ENCODE measurements at regions not wholly inside any gene's neighbourhood (a gene's known extent, or its start where the extent isn't known, plus 50 kb on each side); places are given as distances from the start of the nearest gene placed in this dataset.

- Histone ChIP-seq H3K4me3 (ENCODE audit: low read length) (no peak overlapping the region), H3K36me3 (ENCODE audit: insufficient read depth, low read length) (no peaks in the 10 kb centered on the region), H3K9me3 (ENCODE audit: insufficient read depth, low read depth, low read length) (no peaks in the 10 kb centered on the region), H3K27ac (ENCODE audit: low read depth, low read length) (no peak overlapping the region), H3K9ac (ENCODE audit: low read depth, low read length) (no peak overlapping the region), H3K4me1 (ENCODE audit: insufficient read depth, low read length) (0 out of 2 replicates have a peak, but pooled peaks cover 5% of the 10 kb centered on the region), H3K27me3 (ENCODE audit: insufficient read depth, low read length) (no peaks in the 10 kb centered on the region)
Observed at GRCh38 chr2:118718921-118719320, 128.5 kb downstream of the EN1 start.

- no peak overlapping the region for H3K27ac ChIP-seq (ENCODE audit: low read depth, low read length)
- H3K9me3 ChIP-seq (ENCODE audit: insufficient read depth, low read depth, low read length) = no peaks in the 10 kb centered on the region
- 0 out of 2 replicates have a peak, but pooled peaks cover 5% of the 10 kb centered on the region for H3K4me1 ChIP-seq (ENCODE audit: insufficient read depth, low read length)
- no peak overlapping the region for H3K9ac ChIP-seq (ENCODE audit: low read depth, low read length)
- WGBS = 82% methylated on average over 6 of the region's 6 CpGs
- H3K27me3 ChIP-seq (ENCODE audit: insufficient read depth, low read length) = no peaks in the 10 kb centered on the region
- no peaks in the 10 kb centered on the region for H3K36me3 ChIP-seq (ENCODE audit: insufficient read depth, low read length)
- no peak overlapping the region for H3K4me3 ChIP-seq (ENCODE audit: low read length)
Observed at GRCh38 chr2:118716102-118716501, 131.3 kb downstream of the EN1 start.

- H3K36me3 ChIP-seq (ENCODE audit: insufficient read depth, low read length) = no peaks in the 10 kb centered on the region
- H3K9ac ChIP-seq (ENCODE audit: low read depth, low read length) = no peak overlapping the region
- H3K9me3 ChIP-seq (ENCODE audit: insufficient read depth, low read depth, low read length) = no peaks in the 10 kb centered on the region
- H3K27ac ChIP-seq (ENCODE audit: low read depth, low read length) = no peak overlapping the region
- 100% methylated on average over 3 of the region's 6 CpGs for WGBS
- H3K4me1 ChIP-seq (ENCODE audit: insufficient read depth, low read length) = 0 out of 2 replicates have a peak, but pooled peaks cover 5% of the 10 kb centered on the region
- H3K27me3 ChIP-seq (ENCODE audit: insufficient read depth, low read length) = no peaks in the 10 kb centered on the region
- no peak overlapping the region for H3K4me3 ChIP-seq (ENCODE audit: low read length)
Observed at GRCh38 chr2:118714118-118714517, 133.3 kb downstream of the EN1 start.

- no peak overlapping the region for H3K9ac ChIP-seq (ENCODE audit: low read depth, low read length)
- WGBS = 95% methylated on average over 4 of the region's 5 CpGs
- no peak overlapping the region for H3K4me3 ChIP-seq (ENCODE audit: low read length)
Observed at GRCh38 chr2:118711603-118712002, 135.8 kb downstream of the EN1 start.

GRCh38 chr2:118710481-118710880, 137.0 kb downstream of the EN1 start:
- Histone ChIP-seq H3K27me3 (ENCODE audit: insufficient read depth, low read length) (no peaks in the 10 kb centered on the region), H3K27ac (ENCODE audit: low read depth, low read length) (no peak overlapping the region), H3K4me3 (ENCODE audit: low read length) (no peak overlapping the region), H3K4me1 (ENCODE audit: insufficient read depth, low read length) (no peaks in the 10 kb centered on the region), H3K9me3 (ENCODE audit: insufficient read depth, low read depth, low read length) (no peaks in the 10 kb centered on the region), H3K9ac (ENCODE audit: low read depth, low read length) (no peak overlapping the region), H3K36me3 (ENCODE audit: insufficient read depth, low read length) (no peaks in the 10 kb centered on the region)
- WGBS = 73% methylated on average over 2 of the region's 2 CpGs

More at GRCh38 chr2:118711603-118712002, 135.8 kb downstream of the EN1 start:
- no peak overlapping the region for H3K27ac ChIP-seq (ENCODE audit: low read depth, low read length)
- no peaks in the 10 kb centered on the region for H3K27me3 ChIP-seq (ENCODE audit: insufficient read depth, low read length)
- H3K4me1 ChIP-seq (ENCODE audit: insufficient read depth, low read length) = no peaks in the 10 kb centered on the region
- H3K36me3 ChIP-seq (ENCODE audit: insufficient read depth, low read length) = no peaks in the 10 kb centered on the region
- no peaks in the 10 kb centered on the region for H3K9me3 ChIP-seq (ENCODE audit: insufficient read depth, low read depth, low read length)

DNA sequence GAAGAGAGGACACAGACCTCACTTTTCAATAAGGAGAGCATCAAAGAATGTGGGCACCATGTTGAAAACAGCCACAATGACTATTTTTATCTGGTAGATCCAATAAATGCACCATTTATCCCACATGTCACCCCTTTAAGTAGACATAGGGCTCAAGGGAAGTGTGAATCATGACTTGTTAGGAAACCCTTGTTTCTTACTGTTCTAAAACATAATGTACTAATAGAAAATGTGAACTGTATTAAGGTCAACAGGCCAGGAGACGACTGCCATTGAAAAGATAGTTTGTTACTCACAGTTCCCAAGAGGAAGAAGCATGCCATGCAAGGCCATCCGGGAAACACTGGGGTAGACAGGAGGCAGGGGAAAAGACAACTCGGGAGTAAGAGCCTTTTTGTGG, 137.7 kb downstream of the EN1 start:
- H3K36me3 ChIP-seq (ENCODE audit: insufficient read depth, low read length) = no peaks in the 10 kb centered on the region
- 85% methylated on average over 3 of the region's 3 CpGs for WGBS

GRCh38 chr2:118706844-118707243, 140.6 kb downstream of the EN1 start:
- Histone ChIP-seq H3K9ac (ENCODE audit: low read depth, low read length) (no peak overlapping the region), H3K9me3 (ENCODE audit: insufficient read depth, low read depth, low read length) (no peaks in the 10 kb centered on the region), H3K27me3 (ENCODE audit: insufficient read depth, low read length) (no peaks in the 10 kb centered on the region)

More for the DNA sequence above, 137.7 kb downstream of the EN1 start:
- H3K4me3 ChIP-seq (ENCODE audit: low read length) = no peak overlapping the region
- H3K9me3 ChIP-seq (ENCODE audit: insufficient read depth, low read depth, low read length) = no peaks in the 10 kb centered on the region
- H3K27ac ChIP-seq (ENCODE audit: low read depth, low read length) = no peak overlapping the region
- H3K9ac ChIP-seq (ENCODE audit: low read depth, low read length) = no peak overlapping the region
- H3K4me1 ChIP-seq (ENCODE audit: insufficient read depth, low read length) = no peaks in the 10 kb centered on the region
- H3K27me3 ChIP-seq (ENCODE audit: insufficient read depth, low read length) = no peaks in the 10 kb centered on the region

GRCh38 chr2:118706371-118706770, 141.1 kb downstream of the EN1 start:
- Histone ChIP-seq H3K27me3 (ENCODE audit: insufficient read depth, low read length) (no peaks in the 10 kb centered on the region), H3K27ac (ENCODE audit: low read depth, low read length) (no peak overlapping the region), H3K4me3 (ENCODE audit: low read length) (no peak overlapping the region), H3K9ac (ENCODE audit: low read depth, low read length) (no peak overlapping the region), H3K9me3 (ENCODE audit: insufficient read depth, low read depth, low read length) (no peaks in the 10 kb centered on the region), H3K36me3 (ENCODE audit: insufficient read depth, low read length) (no peaks in the 10 kb centered on the region), H3K4me1 (ENCODE audit: insufficient read depth, low read length) (no peaks in the 10 kb centered on the region)
- 67% methylated on average over 4 of the region's 4 CpGs for WGBS

More at GRCh38 chr2:118706844-118707243, 140.6 kb downstream of the EN1 start:
- 91% methylated on average over 1 of the region's 1 CpG for WGBS
- Histone ChIP-seq H3K36me3 (ENCODE audit: insufficient read depth, low read length) (no peaks in the 10 kb centered on the region), H3K4me3 (ENCODE audit: low read length) (no peak overlapping the region), H3K4me1 (ENCODE audit: insufficient read depth, low read length) (no peaks in the 10 kb centered on the region), H3K27ac (ENCODE audit: low read depth, low read length) (no peak overlapping the region)

GRCh38 chr2:118705032-118705431, 142.4 kb downstream of the EN1 start:
- H3K27me3 ChIP-seq (ENCODE audit: insufficient read depth, low read length) = no peaks in the 10 kb centered on the region
- H3K9ac ChIP-seq (ENCODE audit: low read depth, low read length) = no peak overlapping the region
- no peak overlapping the region for H3K4me3 ChIP-seq (ENCODE audit: low read length)
- no peaks in the 10 kb centered on the region for H3K9me3 ChIP-seq (ENCODE audit: insufficient read depth, low read depth, low read length)
- no peaks in the 10 kb centered on the region for H3K4me1 ChIP-seq (ENCODE audit: insufficient read depth, low read length)
- H3K27ac ChIP-seq (ENCODE audit: low read depth, low read length) = no peak overlapping the region
- H3K36me3 ChIP-seq (ENCODE audit: insufficient read depth, low read length) = no peaks in the 10 kb centered on the region
- WGBS = 87% methylated on average over 1 of the region's 1 CpG

DNA sequence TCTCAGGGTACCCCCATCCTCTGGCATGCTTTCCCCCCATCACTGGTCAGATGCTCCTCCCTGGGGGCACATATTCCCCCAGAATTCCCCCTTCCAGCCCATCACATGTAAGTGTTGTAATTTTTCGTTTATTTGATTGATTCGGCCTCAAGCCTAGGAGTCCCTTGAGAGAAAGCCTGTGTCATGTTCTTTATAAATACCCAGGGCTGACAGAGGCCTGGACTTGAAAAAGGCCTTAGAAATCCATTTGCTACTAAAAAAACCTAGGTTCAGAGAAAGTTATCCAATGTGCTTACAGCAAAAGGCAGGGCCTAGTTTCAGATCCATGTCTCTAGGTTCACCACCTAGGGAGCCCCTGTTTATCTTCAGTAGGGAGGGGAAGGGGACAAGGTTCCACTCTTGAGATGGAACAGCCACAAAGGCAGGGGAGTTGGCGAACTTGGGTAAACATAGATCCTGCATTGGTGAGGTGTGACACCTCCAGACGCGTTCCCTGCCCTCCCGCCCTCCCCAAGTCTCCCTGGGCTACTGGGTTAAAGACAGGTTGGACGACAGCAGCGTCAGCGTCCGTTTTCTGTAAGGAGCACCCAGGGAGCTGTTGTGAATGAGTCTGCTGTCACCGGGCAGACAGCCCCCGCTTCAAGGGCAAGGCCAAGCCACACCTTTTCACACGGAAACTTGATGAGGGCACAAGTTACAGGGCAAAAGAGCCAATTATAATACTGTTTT, 147.8 kb downstream of the EN1 start:
- Histone ChIP-seq H3K9ac (ENCODE audit: low read depth, low read length) (no peak overlapping the region), H3K27me3 (ENCODE audit: insufficient read depth, low read length) (no peaks in the 10 kb centered on the region), H3K9me3 (ENCODE audit: insufficient read depth, low read depth, low read length) (no peaks in the 10 kb centered on the region), H3K4me3 (ENCODE audit: low read length) (no peak overlapping the region), H3K27ac (ENCODE audit: low read depth, low read length) (no peak overlapping the region), H3K4me1 (ENCODE audit: insufficient read depth, low read length) (no peaks in the 10 kb centered on the region), H3K36me3 (ENCODE audit: insufficient read depth, low read length) (no peaks in the 10 kb centered on the region)
- 65% methylated on average over 12 of the region's 13 CpGs for WGBS

DNA sequence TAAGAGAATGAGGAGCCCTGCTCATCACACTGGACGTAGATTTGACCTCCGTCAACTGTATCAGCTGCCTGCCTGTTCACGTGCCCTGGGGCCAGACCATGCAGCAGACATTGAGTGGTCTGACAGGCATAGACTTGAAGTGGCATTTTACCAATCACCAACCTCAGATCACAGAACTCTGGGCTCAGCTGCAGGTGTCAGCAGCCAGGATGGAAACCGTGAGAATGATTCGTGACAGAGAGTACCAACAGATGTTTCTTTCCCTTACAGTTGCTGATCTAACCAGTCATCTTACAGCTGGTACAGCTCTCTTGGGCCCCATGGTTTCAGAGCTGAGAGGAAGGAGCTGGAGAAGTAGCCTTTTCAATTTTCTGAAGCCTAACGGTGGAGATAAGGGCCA, 148.9 kb downstream of the EN1 start:
- Histone ChIP-seq H3K27ac (ENCODE audit: low read depth, low read length) (no peak overlapping the region), H3K9ac (ENCODE audit: low read depth, low read length) (no peak overlapping the region), H3K36me3 (ENCODE audit: insufficient read depth, low read length) (no peaks in the 10 kb centered on the region), H3K4me3 (ENCODE audit: low read length) (no peak overlapping the region), H3K4me1 (ENCODE audit: insufficient read depth, low read length) (no peaks in the 10 kb centered on the region), H3K9me3 (ENCODE audit: insufficient read depth, low read depth, low read length) (no peaks in the 10 kb centered on the region), H3K27me3 (ENCODE audit: insufficient read depth, low read length) (no peaks in the 10 kb centered on the region)
- 94% methylated on average over 6 of the region's 6 CpGs for WGBS

GRCh38 chr2:118697781-118698180, 149.7 kb downstream of the EN1 start:
- H3K36me3 ChIP-seq (ENCODE audit: insufficient read depth, low read length) = no peaks in the 10 kb centered on the region
- no peak overlapping the region for H3K9ac ChIP-seq (ENCODE audit: low read depth, low read length)
- no peaks in the 10 kb centered on the region for H3K27me3 ChIP-seq (ENCODE audit: insufficient read depth, low read length)
- H3K4me3 ChIP-seq (ENCODE audit: low read length) = no peak overlapping the region
- H3K4me1 ChIP-seq (ENCODE audit: insufficient read depth, low read length) = no peaks in the 10 kb centered on the region
- H3K27ac ChIP-seq (ENCODE audit: low read depth, low read length) = no peak overlapping the region
- H3K9me3 ChIP-seq (ENCODE audit: insufficient read depth, low read depth, low read length) = no peaks in the 10 kb centered on the region
